ENCODE measurements at regions not wholly inside any gene's neighbourhood (a gene's known extent, or its start where the extent isn't known, plus 50 kb on each side); places are given as distances from the start of the nearest gene placed in this dataset.
A peak's percentile ranks its signal among the peaks of the same experiment; 100 is the strongest.

DNA sequence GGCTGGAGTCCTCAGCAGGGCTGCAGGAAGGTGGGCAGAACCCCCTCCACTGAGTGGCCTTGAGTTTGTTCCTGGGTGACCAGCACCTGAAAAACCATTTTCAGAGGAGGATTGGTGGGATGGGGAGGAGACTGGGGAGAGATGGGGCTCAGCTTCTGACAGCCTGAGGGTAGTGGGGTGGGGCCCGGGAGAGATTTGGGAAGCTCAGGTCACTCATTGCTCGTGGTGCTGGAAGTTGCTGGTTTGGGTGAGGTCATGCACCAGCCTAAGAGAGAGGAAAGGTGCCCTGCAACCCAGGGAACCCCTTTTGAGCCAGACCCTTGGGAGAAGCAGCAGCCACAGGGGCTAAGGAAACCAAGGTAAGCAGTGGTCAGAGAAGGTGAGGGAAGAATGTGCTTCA lies 100.8 kb downstream of the EBNA1BP2 start:
- TF ChIP-seq, protein P1, sequence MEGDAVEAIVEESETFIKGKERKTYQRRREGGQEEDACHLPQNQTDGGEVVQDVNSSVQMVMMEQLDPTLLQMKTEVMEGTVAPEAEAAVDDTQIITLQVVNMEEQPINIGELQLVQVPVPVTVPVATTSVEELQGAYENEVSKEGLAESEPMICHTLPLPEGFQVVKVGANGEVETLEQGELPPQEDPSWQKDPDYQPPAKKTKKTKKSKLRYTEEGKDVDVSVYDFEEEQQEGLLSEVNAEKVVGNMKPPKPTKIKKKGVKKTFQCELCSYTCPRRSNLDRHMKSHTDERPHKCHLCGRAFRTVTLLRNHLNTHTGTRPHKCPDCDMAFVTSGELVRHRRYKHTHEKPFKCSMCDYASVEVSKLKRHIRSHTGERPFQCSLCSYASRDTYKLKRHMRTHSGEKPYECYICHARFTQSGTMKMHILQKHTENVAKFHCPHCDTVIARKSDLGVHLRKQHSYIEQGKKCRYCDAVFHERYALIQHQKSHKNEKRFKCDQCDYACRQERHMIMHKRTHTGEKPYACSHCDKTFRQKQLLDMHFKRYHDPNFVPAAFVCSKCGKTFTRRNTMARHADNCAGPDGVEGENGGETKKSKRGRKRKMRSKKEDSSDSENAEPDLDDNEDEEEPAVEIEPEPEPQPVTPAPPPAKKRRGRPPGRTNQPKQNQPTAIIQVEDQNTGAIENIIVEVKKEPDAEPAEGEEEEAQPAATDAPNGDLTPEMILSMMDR (IDR thresholded peaks at IDR 0.05) = no peak
- DNase-seq (ENCODE audit: low spot score) = no peak
- H3K27ac ChIP-seq = no peak overlapping the region
- H3K4me3 ChIP-seq = no peak overlapping the region

DNA sequence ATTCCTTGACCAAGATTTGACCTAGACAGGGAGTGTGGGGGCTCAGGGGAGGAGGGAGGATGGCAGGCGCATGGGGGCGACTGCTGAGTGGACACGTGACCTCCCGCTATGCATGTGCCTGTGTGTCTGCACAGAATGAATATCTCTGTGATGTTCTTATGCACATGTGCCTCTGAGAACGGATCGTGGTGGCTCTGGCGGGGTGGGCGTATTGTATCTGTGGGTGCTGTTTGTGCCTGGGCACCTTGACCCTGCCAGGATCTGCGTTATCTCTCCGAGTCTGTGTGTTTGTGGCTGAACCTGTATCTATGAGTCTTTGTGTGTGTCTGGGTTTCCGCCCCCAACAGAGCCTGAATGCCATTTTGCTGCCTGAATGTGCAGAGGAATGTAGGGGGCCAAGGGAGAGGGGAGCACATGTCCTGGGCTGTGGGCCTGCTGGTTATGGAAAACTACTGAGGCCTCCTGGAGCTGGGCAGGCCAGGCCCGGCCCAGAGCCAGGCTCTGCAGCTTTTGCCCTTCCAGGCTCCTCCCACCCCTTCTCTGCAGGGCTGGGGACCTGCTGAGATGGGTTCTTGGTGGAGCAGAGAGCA lies 102.5 kb downstream of the EBNA1BP2 start:
- TF ChIP-seq, protein P1 (IDR thresholded peaks at IDR 0.05) = no peak
- Histone ChIP-seq H3K4me3 (no peak overlapping the region), H3K27ac (peak overlapping the region in 1 of 2 donors; percentile 28)
- no peak for DNase-seq (ENCODE audit: low spot score)

DNA sequence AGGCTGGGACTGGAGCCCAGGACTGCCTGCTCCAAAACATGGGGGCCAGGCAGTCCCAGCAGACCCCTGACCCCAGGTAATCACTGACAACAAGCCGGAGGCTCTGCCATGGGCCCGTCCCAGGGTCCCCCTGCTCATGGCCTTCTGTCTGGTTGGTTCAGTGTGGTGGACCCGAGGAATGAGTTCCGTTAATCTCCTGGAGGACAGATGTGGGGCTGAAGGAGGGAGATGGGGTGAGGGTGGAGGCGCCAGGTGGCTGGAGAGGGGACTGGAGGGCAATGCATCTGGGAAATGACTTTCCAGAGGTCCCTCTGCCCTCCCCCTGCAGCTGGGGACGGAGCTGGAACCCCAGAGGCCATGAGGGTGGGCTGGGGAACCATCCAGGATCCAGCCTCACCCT lies 103.2 kb downstream of the EBNA1BP2 start:
- no peak overlapping the region for H3K4me3 ChIP-seq
- DNase-seq (ENCODE audit: low spot score) = no peak
- TF ChIP-seq, protein P1 (IDR thresholded peaks at IDR 0.05) = no peak
- H3K27ac ChIP-seq = no peak overlapping the region

DNA sequence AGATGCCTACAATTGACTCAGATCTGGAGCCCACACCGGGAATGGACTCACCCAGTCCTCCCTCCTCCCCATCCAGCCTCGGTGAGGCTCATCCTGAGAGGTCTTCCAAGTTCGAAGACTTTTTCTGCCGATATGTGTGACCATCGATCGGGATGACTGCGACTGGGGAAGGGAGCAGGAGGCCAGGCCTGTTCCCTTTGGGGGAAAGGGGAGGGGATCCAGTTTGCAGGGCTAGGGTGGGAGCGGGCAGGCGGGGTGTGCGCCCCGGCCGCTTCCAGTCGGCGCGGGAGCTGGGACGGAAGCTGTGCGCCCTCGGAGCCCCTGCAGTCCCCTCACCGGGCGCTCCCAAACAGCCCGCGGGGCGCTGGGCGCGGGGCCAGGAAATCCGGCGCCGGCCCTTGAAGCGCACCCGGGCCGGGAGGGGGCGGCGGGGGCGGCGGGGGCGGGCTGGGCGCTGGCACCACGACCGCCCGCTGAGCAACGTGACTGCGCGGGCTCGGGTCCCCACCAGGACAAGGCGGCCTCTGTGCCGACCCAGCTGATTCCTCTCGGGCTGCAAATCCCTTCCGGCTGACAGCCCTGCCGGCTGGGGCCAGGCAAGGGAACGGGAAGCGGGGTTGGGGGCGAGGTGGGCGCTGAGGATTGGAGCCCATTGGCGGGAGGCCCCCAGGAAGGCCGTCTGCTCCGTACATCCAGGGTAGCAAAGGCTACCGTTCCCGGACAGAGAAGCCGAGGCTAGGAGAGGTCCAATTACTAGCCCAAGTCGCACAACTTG lies 103.9 kb downstream of the EBNA1BP2 start:
- DNase-seq (ENCODE audit: low spot score) = no peak
- Histone ChIP-seq H3K4me3 (peak overlapping the region; percentile 77), H3K27ac (no peak overlapping the region)
- TF ChIP-seq, protein P1 (IDR thresholded peaks at IDR 0.05) = no peak

DNA sequence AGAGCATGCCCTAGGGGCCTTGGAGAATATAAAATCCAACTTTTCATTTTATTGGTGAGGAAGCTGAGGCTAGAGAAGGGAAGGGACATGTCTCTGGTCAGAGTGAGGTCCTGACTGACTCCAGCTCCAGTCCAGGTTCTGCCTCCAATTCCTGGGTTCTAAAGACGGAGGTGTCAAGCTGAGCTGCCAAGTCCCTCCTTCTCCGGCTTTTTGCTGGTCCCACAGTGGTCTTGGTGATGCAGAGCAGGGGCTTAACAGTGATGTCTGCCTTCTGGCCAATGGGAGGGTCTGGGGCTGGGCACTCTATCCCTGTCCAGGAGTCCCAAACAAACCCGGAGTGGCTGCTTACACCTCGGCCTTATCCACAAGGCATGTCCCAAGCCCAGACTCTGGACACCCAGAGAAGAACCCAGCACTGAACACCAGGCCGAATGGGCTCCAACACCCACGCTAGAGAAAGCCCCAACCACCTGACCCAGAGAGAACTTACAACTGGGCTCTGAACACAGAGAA lies 104.8 kb downstream of the EBNA1BP2 start:
- TF ChIP-seq, protein P1 (IDR thresholded peaks at IDR 0.05) = no peak
- no peak for DNase-seq (ENCODE audit: low spot score)
- H3K4me3 ChIP-seq = no peak overlapping the region
- H3K27ac ChIP-seq = no peak overlapping the region

DNA sequence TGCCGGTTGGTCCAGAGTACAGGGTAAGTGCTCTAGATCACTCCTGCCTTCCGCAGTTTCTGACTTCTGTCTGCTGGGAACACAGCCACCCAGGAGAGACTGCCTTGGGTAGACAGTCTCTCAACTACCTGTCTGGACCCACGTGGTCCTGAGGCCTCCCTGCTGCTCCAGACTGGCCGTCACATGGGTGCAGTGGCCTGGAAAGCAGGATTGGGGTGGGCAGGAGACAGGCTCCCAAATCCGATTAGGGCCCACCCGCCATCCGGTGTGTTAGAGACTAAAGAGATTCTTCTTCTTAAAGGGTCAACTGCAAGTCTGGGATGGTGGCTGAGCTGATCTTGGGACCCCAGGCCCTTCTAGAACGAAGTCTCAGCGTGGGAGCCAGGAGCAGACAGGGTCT lies 105.5 kb downstream of the EBNA1BP2 start:
- H3K4me3 ChIP-seq = no peak overlapping the region
- DNase-seq (ENCODE audit: low spot score) = no peak
- TF ChIP-seq, protein P1 (IDR thresholded peaks at IDR 0.05) = no peak
- no peak overlapping the region for H3K27ac ChIP-seq
